Stomach smooth muscle (tissue), 2 donors: ENCODE measurements at regions not wholly inside any gene's neighbourhood (a gene's known extent, or its start where the extent isn't known, plus 50 kb on each side); places are given as distances from the start of the nearest gene placed in this dataset.
"Not testable (repeated sequence)": the region's sequence is repeated elsewhere in the genome, so short reads cannot be mapped to it uniquely, and the experiment has no call there.

ENCODE experiments used
- H3K27ac ChIP-seq: one replicate; pipeline ENCODE4 v1.7.0; 2013; ENCODE audit warnings: mild to moderate bottlenecking, low read length, inconsistent platforms
- H3K27me3 ChIP-seq, 2 donors: one replicate each; pipeline ENCODE4 v1.7.0; 2013; ENCODE audit warnings: low read length in 2 of 2; ENCODE audit not compliant: insufficient read depth in 2 of 2, control insufficient read depth in 1 of 2
- H3K36me3 ChIP-seq, 2 donors: one replicate each; pipeline ENCODE4 v1.7.0; 2013; ENCODE audit warnings: low read length in 2 of 2; ENCODE audit not compliant: control insufficient read depth in 2 of 2, insufficient read depth in 2 of 2
- H3K4me1 ChIP-seq: one replicate; pipeline ENCODE4 v1.7.0; 2013; ENCODE audit warnings: low read length; ENCODE audit not compliant: control insufficient read depth, insufficient read depth
- H3K4me3 ChIP-seq, 2 donors: one replicate each; pipeline ENCODE4 v1.7.0; 2013; ENCODE audit warnings: low read length in 2 of 2
- H3K9ac ChIP-seq, 2 donors: one replicate each; pipeline ENCODE4 v1.7.0; 2013; ENCODE audit warnings: low read length in 2 of 2, mild to moderate bottlenecking in 1 of 2
- H3K9me3 ChIP-seq, 2 donors: one replicate each; pipeline ENCODE4 v1.7.0; 2013; ENCODE audit warnings: low read length in 2 of 2; ENCODE audit not compliant: control insufficient read depth in 2 of 2
- donor health status: healthy.
- donor health status: Pancreatic carcinoma.

DNA sequence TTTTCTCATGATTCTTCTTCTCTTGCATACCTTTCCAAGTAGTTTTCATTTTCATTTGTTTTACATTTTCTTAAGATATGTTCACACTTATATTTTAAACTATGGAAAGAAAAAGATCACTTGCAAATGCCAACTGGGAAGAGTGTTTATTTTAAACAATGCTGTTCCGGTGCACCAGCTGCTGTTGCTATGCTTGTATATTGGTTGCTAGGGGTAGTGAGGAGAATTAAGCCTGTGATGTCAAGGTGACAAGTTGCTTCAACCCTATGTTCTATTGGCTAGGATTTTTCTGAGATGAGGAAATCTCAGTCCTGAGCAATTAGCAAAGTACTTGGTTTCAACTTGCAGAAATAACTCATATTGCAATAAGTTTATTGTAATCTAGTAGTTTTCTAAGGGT, 500.1 kb downstream of the MFSD1 start:
- Histone ChIP-seq H3K4me3 (no peak overlapping the region), H3K36me3 (no peaks in the 10 kb centered on the region), H3K9ac (no peak overlapping the region), H3K27ac (no peak overlapping the region), H3K27me3 (no peaks in the 10 kb centered on the region), H3K9me3 (no peaks in the 10 kb centered on the region), H3K4me1 (peaks cover 3% of the 10 kb centered on the region)

GRCh38 chr3:159305017-159305416, 503.2 kb downstream of the MFSD1 start:
- Histone ChIP-seq H3K4me1 (peaks cover 3% of the 10 kb centered on the region), H3K27me3 (no peaks in the 10 kb centered on the region), H3K9me3 (no peaks in the 10 kb centered on the region), H3K36me3 (no peaks in the 10 kb centered on the region), H3K27ac (no peak overlapping the region), H3K9ac (no peak overlapping the region), H3K4me3 (no peak overlapping the region)

GRCh38 chr3:159316706-159317105, 514.9 kb downstream of the MFSD1 start:
- not testable (repeated sequence) for H3K27me3 ChIP-seq, H3K9me3 ChIP-seq, H3K9ac ChIP-seq, H3K36me3 ChIP-seq, H3K4me3 ChIP-seq, H3K27ac ChIP-seq, H3K4me1 ChIP-seq

GRCh38 chr3:159319156-159319555, 517.3 kb downstream of the MFSD1 start:
- Histone ChIP-seq H3K36me3 (no peaks in the 10 kb centered on the region), H3K4me3 (no peak overlapping the region), H3K27me3 (no peaks in the 10 kb centered on the region), H3K27ac (no peak overlapping the region), H3K9me3 (no peaks in the 10 kb centered on the region), H3K4me1 (no peaks in the 10 kb centered on the region), H3K9ac (no peak overlapping the region)

DNA sequence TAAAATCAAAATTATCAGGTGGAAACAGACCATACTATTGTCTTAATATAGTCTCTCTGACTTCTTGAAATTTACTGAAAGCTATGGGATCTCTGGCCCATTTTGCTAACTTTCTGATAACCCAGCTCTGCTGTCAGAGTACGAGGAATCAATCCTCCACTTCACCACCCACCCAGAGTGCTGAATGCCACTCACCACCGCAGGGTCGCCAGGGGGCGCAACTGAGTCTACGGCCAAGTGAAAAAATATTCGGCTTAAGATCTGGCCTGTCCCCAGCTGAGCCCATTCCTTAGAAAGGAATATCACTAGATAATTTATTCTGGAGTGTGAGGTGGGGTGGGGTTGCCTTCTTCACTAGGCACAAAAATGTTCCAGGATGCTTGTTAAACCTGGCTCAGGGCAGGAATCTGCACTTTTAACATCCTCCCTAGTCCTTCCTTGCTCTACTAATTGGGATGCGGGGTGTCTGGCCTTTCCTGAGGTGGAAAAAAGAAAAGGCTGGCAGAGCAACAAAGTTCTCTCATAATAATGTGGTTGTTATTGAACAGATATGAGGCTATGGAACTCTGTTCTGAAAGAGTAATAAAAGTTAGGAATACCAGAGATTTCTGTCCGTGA, 520.6 kb downstream of the MFSD1 start:
- Histone ChIP-seq H3K4me1 (no peaks in the 10 kb centered on the region), H3K27ac (no peak overlapping the region), H3K36me3 (no peaks in the 10 kb centered on the region), H3K9ac (no peak overlapping the region), H3K4me3 (no peak overlapping the region), H3K27me3 (no peaks in the 10 kb centered on the region), H3K9me3 (no peaks in the 10 kb centered on the region)

- H3K27me3 ChIP-seq = no peaks in the 10 kb centered on the region
- H3K4me3 ChIP-seq = no peak overlapping the region
- H3K9me3 ChIP-seq = no peaks in the 10 kb centered on the region
- no peaks in the 10 kb centered on the region for H3K36me3 ChIP-seq
- H3K4me1 ChIP-seq = no peaks in the 10 kb centered on the region
- no peak overlapping the region for H3K9ac ChIP-seq
- no peak overlapping the region for H3K27ac ChIP-seq
Measured at GRCh38 chr3:159323848-159324247, 522.0 kb downstream of the MFSD1 start.

- Histone ChIP-seq H3K9me3 (no peaks in the 10 kb centered on the region), H3K9ac (no peak overlapping the region), H3K27ac (no peak overlapping the region), H3K4me3 (no peak overlapping the region), H3K27me3 (no peaks in the 10 kb centered on the region), H3K4me1 (no peaks in the 10 kb centered on the region), H3K36me3 (no peaks in the 10 kb centered on the region)
Measured at GRCh38 chr3:159326998-159327397, 525.1 kb downstream of the MFSD1 start.

DNA sequence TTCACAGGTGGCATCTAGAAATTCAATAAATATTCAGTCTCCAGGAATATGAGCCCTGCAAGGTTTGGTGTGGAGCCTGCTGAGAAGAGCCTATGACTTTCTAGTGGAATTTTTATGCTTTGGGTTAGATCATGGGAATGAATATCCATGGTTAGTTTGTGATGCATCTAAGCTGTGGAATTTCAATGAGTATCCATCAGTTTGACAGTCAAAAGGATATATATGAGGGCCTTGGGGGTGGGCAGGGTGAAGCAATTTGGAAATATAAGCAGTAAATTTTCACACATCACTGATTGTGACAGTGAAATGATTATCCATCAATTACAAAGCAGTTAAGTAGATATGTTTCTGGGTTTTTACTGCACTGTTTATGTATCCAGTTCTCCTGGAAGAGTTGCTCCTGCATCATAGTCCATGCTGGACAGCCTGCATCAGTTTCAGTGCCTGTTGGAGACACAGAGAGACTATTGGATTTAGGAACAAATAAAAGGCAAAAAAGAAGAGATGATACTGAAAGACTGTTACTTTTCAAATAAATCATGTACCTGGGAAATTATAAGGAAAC, 530.8 kb downstream of the MFSD1 start:
- Histone ChIP-seq H3K9ac (no peak overlapping the region), H3K27me3 (no peaks in the 10 kb centered on the region), H3K4me3 (no peak overlapping the region), H3K9me3 (no peaks in the 10 kb centered on the region), H3K4me1 (no peaks in the 10 kb centered on the region), H3K27ac (no peak overlapping the region), H3K36me3 (no peaks in the 10 kb centered on the region)

DNA sequence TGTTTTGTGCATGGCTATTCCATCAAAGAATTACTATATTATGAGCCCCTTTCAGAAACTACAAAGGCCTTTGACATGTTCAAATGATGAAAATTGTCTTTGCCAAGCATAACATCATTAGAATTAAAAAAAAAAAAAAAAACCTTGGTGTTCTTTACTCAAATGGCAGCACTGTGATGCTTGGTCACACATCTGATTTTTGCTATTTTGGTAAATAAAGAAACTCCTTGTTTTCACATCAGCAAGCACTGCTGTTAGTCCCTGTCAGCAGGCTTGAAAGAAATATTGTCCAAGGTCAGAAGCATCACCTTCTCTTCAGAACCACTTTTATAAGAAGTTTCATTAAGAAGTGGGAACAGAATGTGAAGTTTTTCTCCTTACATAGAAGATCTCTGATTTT, 537.3 kb downstream of the MFSD1 start:
- Histone ChIP-seq H3K27ac (no peak overlapping the region), H3K4me1 (no peaks in the 10 kb centered on the region), H3K27me3 (no peaks in the 10 kb centered on the region), H3K9me3 (peaks cover 4 to 5% of the 10 kb centered on the region in 2 donors), H3K4me3 (no peak overlapping the region), H3K9ac (no peak overlapping the region), H3K36me3 (no peaks in the 10 kb centered on the region)

GRCh38 chr3:159340877-159341500, 539.1 kb downstream of the MFSD1 start:
- H3K27ac ChIP-seq = no peak overlapping the region
- H3K9me3 ChIP-seq = peaks cover 4 to 5% of the 10 kb centered on the region in 2 donors
- H3K27me3 ChIP-seq = no peaks in the 10 kb centered on the region
- H3K36me3 ChIP-seq = no peaks in the 10 kb centered on the region
- H3K4me3 ChIP-seq = no peak overlapping the region
- H3K4me1 ChIP-seq = no peaks in the 10 kb centered on the region
- H3K9ac ChIP-seq = no peak overlapping the region

DNA sequence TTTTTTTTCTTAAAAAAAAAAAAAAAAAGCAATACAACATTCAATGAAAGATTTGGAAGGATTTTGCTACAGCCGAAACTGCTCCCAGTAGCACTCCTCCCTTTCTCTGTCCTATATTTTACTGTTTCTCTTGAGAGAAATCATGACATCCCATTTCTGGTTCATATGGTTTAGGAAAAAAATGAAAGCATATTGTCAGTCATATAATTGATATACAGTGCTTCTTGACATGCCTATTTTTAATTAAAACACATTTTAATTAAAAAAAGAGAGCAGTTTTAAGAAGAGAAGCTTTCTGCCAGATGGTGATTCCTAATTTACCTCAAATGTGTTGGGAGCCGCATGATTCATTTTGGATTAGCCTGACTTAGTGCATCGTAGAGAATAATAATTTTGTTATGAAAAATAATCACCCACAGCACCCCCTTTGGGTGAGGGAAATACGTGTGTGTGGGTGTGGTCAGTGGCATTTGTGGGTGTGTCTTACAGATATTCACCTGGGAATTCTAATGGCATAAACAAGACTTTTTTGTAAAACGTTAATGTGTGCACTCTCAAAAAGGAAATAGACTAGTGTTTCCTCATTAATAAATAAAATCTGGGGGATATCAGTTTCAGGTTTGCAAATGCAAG, 544.5 kb downstream of the MFSD1 start:
- no peaks in the 10 kb centered on the region for H3K4me1 ChIP-seq
- no peak overlapping the region for H3K27ac ChIP-seq
- no peak overlapping the region for H3K9ac ChIP-seq
- H3K27me3 ChIP-seq = no peaks in the 10 kb centered on the region
- H3K36me3 ChIP-seq = no peaks in the 10 kb centered on the region
- H3K9me3 ChIP-seq = peaks cover 0 to under 1% of the 10 kb centered on the region in 2 donors
- no peak overlapping the region for H3K4me3 ChIP-seq
